ENCODE measurements at regions not wholly inside any gene's neighbourhood (a gene's known extent, or its start where the extent isn't known, plus 50 kb on each side); places are given as distances from the start of the nearest gene placed in this dataset.

- no peak for DNase-seq
Measured at GRCh38 chr3:44026220-44026865, 215.3 kb upstream of the TOPAZ1 start.

DNA sequence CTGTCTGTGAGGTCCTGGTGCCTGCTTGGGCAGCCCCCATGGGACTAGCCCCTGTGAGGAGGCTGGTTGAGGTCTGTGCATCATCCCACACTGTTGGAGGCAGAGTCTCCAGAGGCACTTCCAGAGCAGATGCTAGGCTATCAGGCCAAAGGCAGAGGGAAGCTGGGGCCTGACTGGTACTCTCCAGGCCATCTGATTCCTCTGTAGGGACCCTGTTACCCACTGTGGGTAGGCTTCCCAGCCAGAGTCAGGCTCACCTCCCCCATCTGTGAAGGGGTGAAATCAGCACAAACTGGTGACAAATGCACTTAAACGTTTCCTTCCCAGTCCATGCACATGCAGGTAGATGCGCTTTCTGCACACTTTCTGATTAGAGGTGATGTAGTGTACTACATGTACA lies 212.6 kb upstream of the TOPAZ1 start:
- no peak for DNase-seq

- no peak for DNase-seq
Measured at GRCh38 chr3:44030285-44030684, 211.4 kb upstream of the TOPAZ1 start.

DNA sequence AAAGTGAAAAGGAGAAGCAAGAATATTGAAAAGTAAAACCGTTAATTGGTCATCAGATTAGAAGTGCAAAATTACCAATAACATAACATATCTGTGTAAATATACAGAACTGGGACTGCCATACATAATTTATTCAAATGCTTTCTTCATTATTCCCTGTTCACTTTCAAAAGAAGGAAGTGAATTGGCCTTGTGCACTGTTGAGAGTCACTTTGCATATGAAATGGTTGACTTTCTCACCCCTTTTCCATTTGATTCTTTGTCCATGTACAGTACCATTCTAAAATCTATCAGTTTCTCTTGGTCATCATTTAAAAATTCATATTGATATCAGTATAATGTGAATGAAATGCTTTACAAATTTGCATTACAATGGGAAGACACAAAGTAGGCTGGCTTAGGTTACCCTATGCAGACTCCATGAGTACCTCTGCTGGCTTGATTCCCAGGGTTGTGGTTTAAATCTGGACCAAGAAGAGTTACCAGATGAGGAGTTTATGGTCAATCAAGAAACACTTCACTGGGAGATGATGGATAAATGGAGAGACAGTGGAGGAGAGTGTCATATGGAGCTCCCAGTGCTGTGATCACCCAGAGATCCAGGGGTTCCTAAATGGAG lies 210.9 kb upstream of the TOPAZ1 start:
- no peak for DNase-seq

GRCh38 chr3:44031387-44032380 lies 210.0 kb upstream of the TOPAZ1 start:
- DNase-seq: no peak

- no peak for DNase-seq
Measured at GRCh38 chr3:44032487-44032886, 209.2 kb upstream of the TOPAZ1 start.

DNA sequence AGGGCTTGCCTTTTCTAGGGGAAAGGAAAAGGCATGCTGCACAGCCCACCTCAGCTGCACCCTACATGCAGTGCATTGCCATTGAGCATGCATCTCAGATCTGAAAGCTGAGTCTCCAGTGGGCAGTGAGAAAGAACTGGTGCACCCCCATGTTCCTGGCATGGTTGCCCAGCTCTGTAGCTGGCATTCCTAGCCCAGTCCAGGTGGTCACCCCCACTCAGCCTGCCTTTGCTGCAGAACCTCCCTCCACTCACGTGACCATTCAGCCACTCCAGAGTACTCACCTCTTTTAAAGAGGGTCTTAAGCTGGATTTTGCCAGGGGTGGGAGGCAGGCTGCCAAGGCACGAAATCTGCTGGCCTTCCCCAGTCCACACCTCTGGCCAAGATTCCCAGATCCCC lies 208.6 kb upstream of the TOPAZ1 start:
- no peak for DNase-seq

DNA sequence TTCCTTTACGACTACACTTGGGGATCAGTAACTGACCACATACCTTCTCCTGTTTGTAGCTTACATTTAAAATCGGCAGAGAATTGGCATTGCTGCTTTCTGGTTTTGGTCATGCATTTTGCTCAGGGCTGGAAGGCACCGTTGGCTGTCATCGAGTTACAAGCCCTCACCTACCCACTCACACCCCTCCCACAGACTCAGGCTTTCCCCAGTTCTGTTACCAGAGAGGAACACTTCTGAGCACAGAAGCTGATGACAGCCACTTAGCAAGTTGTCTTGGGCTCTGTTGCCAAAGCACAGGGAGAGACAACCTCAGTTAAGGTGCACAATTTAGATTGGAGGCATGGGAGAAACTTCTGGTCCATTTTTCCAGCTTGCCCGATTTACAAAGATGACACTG lies 204.8 kb upstream of the TOPAZ1 start:
- no peak for DNase-seq

- DNase-seq: no peak
Measured at GRCh38 chr3:44039006-44039405, 202.7 kb upstream of the TOPAZ1 start.

- DNase-seq: no peak
Measured at GRCh38 chr3:44041726-44042125, 200.0 kb upstream of the TOPAZ1 start.

GRCh38 chr3:44042772-44043171 lies 198.9 kb upstream of the TOPAZ1 start:
- no peak for DNase-seq

DNA sequence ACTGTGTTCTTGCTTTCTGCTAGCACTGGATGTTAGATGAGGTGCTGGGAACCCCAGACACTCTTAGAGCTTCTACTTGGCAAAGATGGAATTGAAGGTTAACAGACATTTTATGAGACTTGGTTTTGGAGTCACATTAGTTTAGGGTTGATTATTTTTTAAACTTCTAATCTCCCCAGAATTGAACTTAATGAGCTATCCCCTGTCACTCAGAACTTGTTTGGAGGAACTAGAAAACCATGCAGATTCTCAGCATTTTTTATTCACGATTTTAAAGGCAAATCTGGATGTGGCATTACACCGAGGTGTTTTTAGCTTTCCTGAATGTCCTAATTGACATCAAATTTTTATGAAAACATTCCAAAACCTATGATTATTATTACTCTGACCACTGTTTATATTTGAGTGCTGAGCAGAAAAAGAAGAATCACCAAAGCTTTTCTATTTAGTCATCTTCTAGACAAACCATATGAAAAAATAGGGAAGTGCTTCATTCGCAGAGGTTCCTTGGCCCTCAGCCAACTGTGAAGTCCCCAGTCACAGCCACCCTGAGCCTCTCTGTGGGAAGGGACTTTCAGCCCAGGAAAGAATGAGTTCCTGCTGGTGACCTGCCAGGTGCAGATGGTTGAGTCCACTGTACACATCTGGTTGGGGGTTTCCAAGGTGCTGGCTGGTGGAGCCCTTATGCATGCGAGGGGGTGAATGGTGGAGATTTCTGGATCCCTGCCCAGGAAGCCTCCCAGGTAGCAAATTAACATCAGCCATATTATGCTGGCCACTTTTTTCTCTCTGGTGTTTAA lies 196.0 kb upstream of the TOPAZ1 start:
- DNase-seq: no peak

DNA sequence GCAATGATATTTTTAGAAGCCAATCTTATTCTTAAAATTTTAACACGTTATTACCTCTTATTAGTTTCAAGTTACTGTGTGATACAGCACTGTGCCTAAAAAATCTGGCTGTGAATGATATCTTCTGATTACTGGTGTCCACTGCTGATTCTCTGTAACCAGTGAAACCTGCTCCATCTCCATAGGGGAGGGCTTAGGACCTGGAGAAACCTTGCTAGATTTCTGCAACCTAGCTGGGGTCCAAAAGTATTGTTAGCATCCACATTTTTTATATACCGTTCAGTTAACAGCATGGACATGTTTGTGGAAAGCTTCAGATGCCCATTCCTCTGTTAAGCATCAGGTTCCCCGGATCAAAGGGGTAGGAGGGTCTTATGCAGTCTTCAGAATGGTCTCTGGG lies 193.9 kb upstream of the TOPAZ1 start:
- DNase-seq: no peak

DNA sequence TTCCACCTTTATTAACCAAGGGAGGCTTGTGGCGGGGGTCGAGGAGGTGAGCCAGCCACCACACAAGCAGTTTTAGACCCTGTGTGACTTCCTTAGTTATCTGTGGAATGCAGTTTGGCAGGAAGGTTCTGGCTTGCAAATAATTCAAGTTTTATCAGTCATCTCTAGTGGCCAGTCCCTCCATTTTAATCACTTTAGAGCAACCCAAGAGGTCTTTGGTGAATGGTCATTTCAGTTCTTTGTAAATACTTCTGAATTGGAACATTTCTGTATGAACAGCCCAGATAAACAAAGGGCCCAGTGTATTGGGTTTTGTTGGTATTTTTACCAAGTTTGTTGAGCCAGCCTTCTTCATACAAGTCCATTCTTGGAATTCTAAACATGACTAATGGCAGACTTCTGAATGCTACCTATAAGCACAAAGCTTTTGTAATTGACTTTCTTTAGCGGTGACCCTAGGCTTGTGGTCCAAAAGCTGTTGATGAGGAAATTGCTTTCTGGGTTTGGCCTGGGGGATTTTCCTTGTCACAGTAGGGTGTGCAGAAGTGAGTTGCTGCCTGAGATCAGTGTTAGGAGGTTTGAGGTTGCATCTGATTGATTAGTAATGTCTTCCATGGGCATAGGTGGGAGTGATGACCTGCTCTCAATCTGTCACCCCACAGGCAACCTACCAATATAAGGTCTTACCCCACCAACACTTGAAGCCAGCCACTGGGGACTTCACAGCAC lies 193.3 kb upstream of the TOPAZ1 start:
- DNase-seq: no peak

- DNase-seq: no peak
Measured at GRCh38 chr3:44048949-44049348, 192.7 kb upstream of the TOPAZ1 start.

DNA sequence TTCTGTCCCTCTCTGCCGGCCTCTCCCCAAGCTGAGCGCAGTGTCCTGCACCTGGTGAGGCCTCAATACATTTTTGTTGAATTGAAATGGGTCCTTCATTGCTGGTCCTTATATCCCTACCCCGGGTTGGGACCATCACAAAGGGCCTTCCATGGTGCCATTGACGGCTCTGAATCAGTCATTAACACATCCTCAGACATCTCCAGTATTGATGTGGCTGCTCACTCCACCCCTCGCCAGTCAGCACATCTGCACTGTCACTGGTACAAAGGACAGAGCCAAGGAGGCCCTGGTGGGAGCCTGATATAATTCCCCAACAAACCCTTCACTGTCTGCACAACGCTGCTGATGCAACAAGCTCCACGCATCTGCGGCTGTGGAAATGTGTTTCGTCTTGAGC lies 191.6 kb upstream of the TOPAZ1 start:
- no peak for DNase-seq

DNA sequence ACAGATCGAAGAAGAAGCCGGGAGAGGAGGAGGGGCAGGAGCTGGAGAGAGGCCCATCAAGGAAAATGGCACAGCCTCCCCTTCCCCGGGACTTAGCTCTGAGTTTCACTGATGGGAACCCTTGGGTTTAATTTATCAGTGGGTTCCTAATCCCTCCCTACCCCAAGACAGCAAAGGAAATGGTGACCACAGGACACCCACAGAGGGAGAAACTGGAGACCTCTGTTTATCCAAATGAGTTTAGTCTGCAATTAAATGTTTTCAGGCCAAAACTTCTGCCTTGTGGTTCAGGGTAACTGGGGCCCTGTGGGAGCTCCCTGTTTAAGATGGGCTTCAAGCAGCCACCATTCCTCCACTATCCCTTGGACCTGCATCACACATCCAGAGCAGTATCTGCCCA lies 190.8 kb upstream of the TOPAZ1 start:
- no peak for DNase-seq

DNA sequence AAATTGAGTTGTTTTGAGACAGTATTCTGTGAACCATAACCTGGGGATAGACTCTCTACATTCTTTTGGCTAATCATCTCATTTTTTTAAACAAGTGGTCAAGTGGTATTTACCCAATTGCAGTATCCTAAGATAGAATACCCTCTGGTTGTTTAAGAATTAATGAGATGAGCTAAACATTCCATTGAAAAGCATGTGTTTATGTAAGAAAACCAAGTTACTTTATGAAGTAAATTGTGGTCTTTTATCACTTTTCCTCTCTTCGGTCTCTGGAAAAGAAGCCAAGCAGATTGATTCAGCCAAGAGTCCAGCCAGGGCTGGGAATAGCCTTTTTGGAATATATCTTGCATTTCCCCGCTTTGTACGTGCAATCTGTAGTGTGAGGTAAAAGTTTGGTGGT lies 185.7 kb upstream of the TOPAZ1 start:
- no peak for DNase-seq

DNA sequence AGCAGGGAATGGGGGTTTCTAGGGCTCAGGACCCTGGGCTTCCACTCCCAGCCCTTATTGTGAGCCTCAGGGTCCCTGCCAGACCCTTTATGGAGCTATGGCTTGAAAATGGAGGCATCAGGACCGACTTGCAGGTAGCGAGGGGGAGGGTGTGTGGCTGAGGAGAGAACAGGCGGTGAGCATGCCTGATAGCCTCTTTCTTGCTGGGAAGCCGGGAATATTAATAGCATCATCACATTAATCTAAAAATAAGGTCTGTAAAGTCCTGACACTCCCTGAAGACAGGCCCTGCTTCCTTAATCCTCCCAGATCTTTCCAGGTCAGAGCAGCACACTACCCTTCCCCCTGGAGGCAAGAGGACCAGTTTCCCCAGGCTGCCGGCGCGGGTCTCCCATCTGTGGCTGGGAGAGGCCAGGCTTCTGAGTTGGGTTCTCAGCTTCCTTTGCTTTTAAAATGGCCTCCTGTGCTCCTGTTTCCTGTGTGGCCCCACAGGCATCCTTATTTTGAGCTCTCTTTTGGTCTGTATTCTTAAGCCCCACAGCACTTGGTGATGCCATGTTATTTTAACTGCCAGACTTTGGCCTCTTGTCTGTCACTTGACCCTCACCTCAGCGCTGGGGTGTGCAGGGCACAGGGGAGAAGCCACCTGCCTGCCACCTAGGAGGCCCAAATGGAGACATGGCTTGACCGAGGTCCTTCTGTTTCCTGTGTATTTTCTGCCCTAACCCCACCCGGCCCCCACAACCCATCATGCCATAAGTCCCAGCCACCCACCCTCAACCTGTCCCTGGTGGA lies 185.0 kb upstream of the TOPAZ1 start:
- DNase-seq: no peak

DNA sequence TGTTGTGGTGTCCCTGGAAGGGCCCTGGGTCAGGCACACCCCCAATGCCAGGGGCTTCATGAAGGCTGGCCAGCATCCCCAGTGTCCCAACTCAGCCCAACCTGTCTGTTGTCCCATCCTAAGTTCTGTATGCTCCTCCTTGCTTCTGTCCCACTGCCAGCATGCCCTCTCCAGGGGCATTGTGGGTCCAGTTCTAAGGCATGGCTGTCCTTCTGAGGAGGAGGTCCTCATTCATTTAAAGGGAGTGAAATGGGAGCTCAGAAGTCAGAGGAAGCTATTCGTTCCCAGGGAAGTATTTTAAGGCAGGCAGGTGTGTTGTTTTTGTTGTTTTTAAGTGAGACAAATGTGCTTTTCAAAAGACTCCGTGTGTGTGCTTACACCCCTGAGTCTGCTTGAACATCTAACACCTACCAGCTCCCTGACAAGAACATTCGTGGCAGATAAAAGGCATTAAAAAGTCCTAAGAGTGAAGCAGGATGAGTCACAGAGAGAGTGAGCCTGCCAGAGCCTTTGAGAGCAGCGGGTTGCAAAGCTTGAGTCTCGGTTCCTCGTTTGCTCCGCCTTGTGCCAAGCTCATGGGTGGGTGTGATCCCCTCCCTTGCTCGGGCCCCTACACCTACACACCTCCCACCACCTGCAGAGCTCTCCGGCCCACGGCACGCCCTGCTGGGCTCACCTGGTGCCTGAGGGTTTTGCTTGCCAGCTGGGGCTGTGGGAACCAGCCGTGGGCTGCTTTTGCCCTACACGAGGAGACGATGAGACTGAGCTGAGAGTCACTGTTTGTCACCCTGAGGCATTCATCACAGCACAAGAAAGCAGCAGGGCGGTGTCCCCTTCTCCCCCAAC lies 183.4 kb upstream of the TOPAZ1 start:
- peak; percentile 41 for DNase-seq

- no peak for DNase-seq
Measured at GRCh38 chr3:44058868-44059203, 182.8 kb upstream of the TOPAZ1 start.

Data from T1000 (cell line).